Endothelial cell of umbilical vein (primary cell): ENCODE measurements at regions not wholly inside any gene's neighbourhood (a gene's known extent, or its start where the extent isn't known, plus 50 kb on each side); places are given as distances from the start of the nearest gene placed in this dataset.

Experiments used
- BruUV-seq: library from RNA; stranded (reverse); fragments of 400-500 nt; replicated peaks from 2 replicates; lab custom pipeline; 2021; lab: Mats Ljungman, UMichigan
- CTCF ChIA-PET: fragments of 300-600, 350-600 bp; sonication (Branson Sonifier 250); formaldehyde crosslinking; loops from one replicate; lab custom pipeline; 2021; ENCODE audit warnings: antibody characterized with exemption, inconsistent platforms; lab: Charles Lee
- POLR2A ChIA-PET: fragments of 300-600, 350-600 bp; sonication (Branson Sonifier 250); formaldehyde crosslinking; loops from one replicate; lab custom pipeline; 2021; ENCODE audit warnings: antibody characterized with exemption, inconsistent platforms; lab: Charles Lee
- DNase-seq: peaks from one replicate; pipeline ENCODE4 v3.0.0-alpha.2; 2011; ENCODE audit warnings: low read depth, low spot score
- FAIRE-seq: peaks from 2 replicates; lab custom pipeline; 2011; peaks lifted over from hg19 to GRCh38; lab: Jason Lieb, UNC
- H2AFZ ChIP-seq: 2 replicates; pipeline ENCODE4 v1.6.0; 2012; ENCODE audit warnings: low read depth, low read length, control low read depth, inconsistent platforms
- H3K27ac ChIP-seq: 2 replicates; pipeline ENCODE4 v1.5.1; 2011; ENCODE audit warnings: low read depth, mild to moderate bottlenecking, control low read depth, low read length, moderate library complexity; ENCODE audit not compliant: insufficient read depth
- H3K27me3 ChIP-seq, 2 experiments: 2 replicates each; pipeline versions ENCODE4 v1.6.0 to v1.6.1; 2011; ENCODE audit warnings: low read length in 2 of 2, mixed read lengths in 1 of 2; ENCODE audit not compliant: control insufficient read depth in 2 of 2, insufficient read depth in 2 of 2
- H3K36me3 ChIP-seq, 2 experiments: 2 replicates in 1 of 2; 3 replicates in 1 of 2; pipeline ENCODE4 v1.5.1; 2011; ENCODE audit warnings: low read length in 2 of 2, mild to moderate bottlenecking in 1 of 2, moderate library complexity in 1 of 2; ENCODE audit not compliant: control insufficient read depth in 2 of 2, insufficient read depth in 2 of 2; ENCODE audit errors: extremely low read depth in 1 of 2
- H3K4me1 ChIP-seq: 3 replicates; pipeline ENCODE4 v1.5.1; 2011; ENCODE audit warnings: mild to moderate bottlenecking, low read length; ENCODE audit not compliant: control insufficient read depth, insufficient read depth; ENCODE audit errors: extremely low read depth
- H3K4me2 ChIP-seq: 2 replicates; pipeline ENCODE4 v1.6.1; 2011; ENCODE audit warnings: low read length, control low read depth, mixed read lengths; ENCODE audit not compliant: insufficient read depth
- H3K4me3 ChIP-seq, 3 experiments: fragments of 200-600 bp in 1 of 3; sonication (generic), shearing (Covaris generic) in 1 of 3; replicated peaks in 1 of 3; 2 replicates each; pipeline ENCODE4 v1.5.1; 2011 to 2016; ENCODE audit warnings: control low read depth in 3 of 3, low read length in 3 of 3, mild to moderate bottlenecking in 2 of 3, inconsistent platforms in 1 of 3, low read depth in 1 of 3, moderate library complexity in 1 of 3; ENCODE audit not compliant: insufficient read depth in 1 of 3
- H3K79me2 ChIP-seq: 2 replicates; pipeline ENCODE4 v1.6.0; 2012; ENCODE audit warnings: low read length, inconsistent platforms; ENCODE audit not compliant: control insufficient read depth, insufficient read depth
- H3K9ac ChIP-seq: replicated peaks from 2 replicates; pipeline ENCODE3; 2011; ENCODE audit warnings: low read length, control low read depth; ENCODE audit not compliant: insufficient read depth; ENCODE audit errors: extremely low read depth
- H3K9me1 ChIP-seq: replicated peaks from 3 replicates; pipeline ENCODE4 v1.6.0; 2011; ENCODE audit warnings: mild to moderate bottlenecking, low read length; ENCODE audit not compliant: control insufficient read depth, insufficient read depth; ENCODE audit errors: extremely low read depth
- H3K9me3 ChIP-seq: replicated peaks from 2 replicates; pipeline ENCODE4 v1.5.1; 2012; ENCODE audit warnings: low read length, inconsistent platforms; ENCODE audit not compliant: control insufficient read depth, insufficient read depth
- H4K20me1 ChIP-seq: replicated peaks from 2 replicates; pipeline ENCODE3; 2011; ENCODE audit warnings: mild to moderate bottlenecking, low read length; ENCODE audit not compliant: control insufficient read depth, insufficient read depth; ENCODE audit errors: extremely low read depth
- EZH2 ChIP-seq: IDR thresholded peaks from 2 replicates; pipeline ENCODE4 v1.6.1; 2012; ENCODE audit warnings: borderline replicate concordance, low read depth, mild to moderate bottlenecking, moderate library complexity, low read length, inconsistent platforms; ENCODE audit not compliant: severe bottlenecking
- FOS ChIP-seq: IDR thresholded peaks from 2 replicates; pipeline ENCODE4 v1.6.1; 2011; ENCODE audit warnings: mild to moderate bottlenecking, low read length, moderate library complexity, borderline replicate concordance; ENCODE audit not compliant: insufficient read depth
- GATA2 ChIP-seq: IDR thresholded peaks from 2 replicates; pipeline ENCODE4 v1.7.0; 2011; ENCODE audit warnings: low read depth, mild to moderate bottlenecking, moderate library complexity, mixed read lengths, low read length; ENCODE audit not compliant: insufficient read length, insufficient read depth
- JUN ChIP-seq: IDR thresholded peaks from 2 replicates; pipeline ENCODE4 v1.6.1; 2011; ENCODE audit warnings: borderline replicate concordance, low read depth; ENCODE audit not compliant: insufficient read length, insufficient read depth
- MAX ChIP-seq: IDR thresholded peaks from 2 replicates; pipeline ENCODE4 v1.6.1; 2011; ENCODE audit not compliant: insufficient read depth, insufficient read length
- MYC ChIP-seq: IDR thresholded peaks from one replicate; pipeline ENCODE4 v1.6.1; 2011; ENCODE audit warnings: mild to moderate bottlenecking, low read depth, low read length
- POLR2A ChIP-seq: IDR thresholded peaks from 2 replicates; pipeline ENCODE4 v1.6.1; 2012; ENCODE audit warnings: low read depth, mild to moderate bottlenecking, control low read depth, low read length
- POLR2AphosphoS5 ChIP-seq: IDR thresholded peaks from 2 replicates; pipeline ENCODE4 v1.6.1; 2012; ENCODE audit warnings: low read depth, mild to moderate bottlenecking, control low read depth, low read length, moderate library complexity; ENCODE audit not compliant: insufficient read depth
- dilution Hi-C: fragments of 300-500 bp; cut with MboI; formaldehyde crosslinking; loops from one replicate; pipeline ENCODE4 v1.15.0; 2019; ENCODE audit warnings: low sequenced_read_pairs; ENCODE audit not compliant: extremely low pct_ligation_motif_present
- intact Hi-C: fragments of 100-400 bp; cut with micrococcal nuclease; formaldehyde crosslinking; loops from one replicate; pipeline ENCODE4 v1.10.0; 2022
- TF ChIP-seq, protein P1 (sequence below), 2 donors: IDR thresholded peaks; 1 replicate in 1 of 2; 2 replicates in 1 of 2; pipeline ENCODE4 v1.5.1; 2011; ENCODE audit warnings: low read length in 2 of 2, mild to moderate bottlenecking in 2 of 2, moderate library complexity in 2 of 2, control low read depth in 1 of 2, inconsistent platforms in 1 of 2, low read depth in 1 of 2; ENCODE audit not compliant: insufficient read depth in 1 of 2; ENCODE audit errors: extremely low read depth in 1 of 2

DNA sequence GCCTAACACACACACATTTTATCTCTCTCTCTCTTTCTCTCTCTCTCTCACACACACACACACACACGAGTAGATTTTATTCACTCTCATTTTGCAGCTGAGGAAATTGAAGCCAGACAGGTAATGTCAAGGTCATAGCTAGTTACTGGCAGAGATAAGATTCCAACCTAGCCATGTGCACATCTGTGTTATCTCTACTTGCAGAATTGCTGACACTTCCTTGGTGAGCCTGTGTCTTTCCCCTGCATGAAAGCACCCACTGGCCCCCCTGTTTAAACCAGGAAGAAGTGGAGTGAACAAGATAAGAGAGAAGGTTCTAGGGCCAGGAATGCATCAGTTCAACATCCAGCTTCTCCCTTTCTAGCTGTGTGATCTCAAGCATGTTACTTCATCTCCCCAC, 423.7 kb downstream of the TXNL1 start:
- intact Hi-C loops (no loop called here), dilution Hi-C loops (no loop called here)
- BruUV-seq: no TSS peak
- Histone ChIP-seq H3K36me3 (no peaks in the 10 kb centered on the region), H2AFZ (no peak overlapping the region), H3K4me1 (no peaks in the 10 kb centered on the region), H3K27me3 (no peaks in the 10 kb centered on the region), H3K9ac (no peak overlapping the region), H3K79me2 (no peaks in the 10 kb centered on the region), H3K9me3 (no peaks in the 10 kb centered on the region), H3K4me3 (no peak overlapping the region), H3K9me1 (no peaks in the 10 kb centered on the region), H4K20me1 (no peaks in the 10 kb centered on the region), H3K27ac (no peak overlapping the region), H3K4me2 (no peak overlapping the region)
- TF ChIP-seq EZH2 (no peak), POLR2AphosphoS5 (no peak), FOS (no peak), GATA2 (no peak), JUN (no peak), MYC (no peak), POLR2A (no peak), MAX (no peak)
- TF ChIP-seq, protein P1, sequence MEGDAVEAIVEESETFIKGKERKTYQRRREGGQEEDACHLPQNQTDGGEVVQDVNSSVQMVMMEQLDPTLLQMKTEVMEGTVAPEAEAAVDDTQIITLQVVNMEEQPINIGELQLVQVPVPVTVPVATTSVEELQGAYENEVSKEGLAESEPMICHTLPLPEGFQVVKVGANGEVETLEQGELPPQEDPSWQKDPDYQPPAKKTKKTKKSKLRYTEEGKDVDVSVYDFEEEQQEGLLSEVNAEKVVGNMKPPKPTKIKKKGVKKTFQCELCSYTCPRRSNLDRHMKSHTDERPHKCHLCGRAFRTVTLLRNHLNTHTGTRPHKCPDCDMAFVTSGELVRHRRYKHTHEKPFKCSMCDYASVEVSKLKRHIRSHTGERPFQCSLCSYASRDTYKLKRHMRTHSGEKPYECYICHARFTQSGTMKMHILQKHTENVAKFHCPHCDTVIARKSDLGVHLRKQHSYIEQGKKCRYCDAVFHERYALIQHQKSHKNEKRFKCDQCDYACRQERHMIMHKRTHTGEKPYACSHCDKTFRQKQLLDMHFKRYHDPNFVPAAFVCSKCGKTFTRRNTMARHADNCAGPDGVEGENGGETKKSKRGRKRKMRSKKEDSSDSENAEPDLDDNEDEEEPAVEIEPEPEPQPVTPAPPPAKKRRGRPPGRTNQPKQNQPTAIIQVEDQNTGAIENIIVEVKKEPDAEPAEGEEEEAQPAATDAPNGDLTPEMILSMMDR (IDR thresholded peaks at IDR 0.05; ENCODE audit: extremely low read depth in 1 of 2, insufficient read depth in 1 of 2, low read depth in 1 of 2, low read length in 2 of 2): no peak
- no peak for FAIRE-seq
- no peak for DNase-seq
- POLR2A ChIA-PET: no interaction called here
- CTCF ChIA-PET: no interaction called here
